Fibroblast of lung (primary cell): ENCODE measurements at regions not wholly inside any gene's neighbourhood (a gene's known extent, or its start where the extent isn't known, plus 50 kb on each side); places are given as distances from the start of the nearest gene placed in this dataset.

Source experiments
- EZH2 ChIP-seq: IDR thresholded peaks from 2 replicates; pipeline ENCODE4 v1.5.1; 2012; ENCODE audit warnings: low read length, control low read depth, mild to moderate bottlenecking; ENCODE audit errors: missing control alignments
- TF ChIP-seq, protein P1 (sequence below), 2 donors: IDR thresholded peaks in 1 of 2; conservative IDR thresholded peaks in 1 of 2; 1 replicate in 1 of 2; 2 replicates in 1 of 2; pipeline ENCODE4 v1.5.1; 2011 to 2012; ENCODE audit warnings: low read length in 2 of 2, control low read depth in 1 of 2, inconsistent platforms in 1 of 2, low read depth in 1 of 2, mild to moderate bottlenecking in 1 of 2

GRCh38 chr5:125464847-125465432 is 718.5 kb upstream of the ZNF608 start:
- TF ChIP-seq EZH2: no peak
- TF ChIP-seq, protein P1, sequence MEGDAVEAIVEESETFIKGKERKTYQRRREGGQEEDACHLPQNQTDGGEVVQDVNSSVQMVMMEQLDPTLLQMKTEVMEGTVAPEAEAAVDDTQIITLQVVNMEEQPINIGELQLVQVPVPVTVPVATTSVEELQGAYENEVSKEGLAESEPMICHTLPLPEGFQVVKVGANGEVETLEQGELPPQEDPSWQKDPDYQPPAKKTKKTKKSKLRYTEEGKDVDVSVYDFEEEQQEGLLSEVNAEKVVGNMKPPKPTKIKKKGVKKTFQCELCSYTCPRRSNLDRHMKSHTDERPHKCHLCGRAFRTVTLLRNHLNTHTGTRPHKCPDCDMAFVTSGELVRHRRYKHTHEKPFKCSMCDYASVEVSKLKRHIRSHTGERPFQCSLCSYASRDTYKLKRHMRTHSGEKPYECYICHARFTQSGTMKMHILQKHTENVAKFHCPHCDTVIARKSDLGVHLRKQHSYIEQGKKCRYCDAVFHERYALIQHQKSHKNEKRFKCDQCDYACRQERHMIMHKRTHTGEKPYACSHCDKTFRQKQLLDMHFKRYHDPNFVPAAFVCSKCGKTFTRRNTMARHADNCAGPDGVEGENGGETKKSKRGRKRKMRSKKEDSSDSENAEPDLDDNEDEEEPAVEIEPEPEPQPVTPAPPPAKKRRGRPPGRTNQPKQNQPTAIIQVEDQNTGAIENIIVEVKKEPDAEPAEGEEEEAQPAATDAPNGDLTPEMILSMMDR (conservative IDR thresholded peaks at IDR 0.05 in 1 of 2, IDR thresholded peaks at IDR 0.05 in 1 of 2; ENCODE audit: low read depth in 1 of 2, low read length in 2 of 2): no peak
